NB4 (cell line): ENCODE measurements at regions not wholly inside any gene's neighbourhood (a gene's known extent, or its start where the extent isn't known, plus 50 kb on each side); places are given as distances from the start of the nearest gene placed in this dataset.
"Not testable (repeated sequence)": the region's sequence is repeated elsewhere in the genome, so short reads cannot be mapped to it uniquely, and the experiment has no call there.

Source experiments
- DNase-seq: peaks from one replicate; pipeline ENCODE4 v3.0.0; 2010; ENCODE audit warnings: low read depth
- H3K4me3 ChIP-seq: one replicate; pipeline ENCODE4 v1.5.1; 2011; ENCODE audit warnings: mild to moderate bottlenecking, low read depth, low read length, moderate library complexity
- MYC ChIP-seq: IDR thresholded peaks from 2 replicates; pipeline ENCODE4 v1.6.1; 2011; ENCODE audit warnings: low read depth, low read length
- POLR2A ChIP-seq: IDR thresholded peaks from 2 replicates; pipeline ENCODE4 v1.6.1; 2011; ENCODE audit warnings: mild to moderate bottlenecking; ENCODE audit not compliant: insufficient read length; ENCODE audit errors: extremely low read depth
- TF ChIP-seq, protein P1 (sequence below): IDR thresholded peaks from 2 replicates; pipeline ENCODE4 v1.6.1; 2011; ENCODE audit warnings: low read depth, low read length
- TF ChIP-seq, protein P2 (sequence below): IDR thresholded peaks from one replicate; pipeline ENCODE4 v1.5.1; 2012; ENCODE audit warnings: low read depth, low read length

DNA sequence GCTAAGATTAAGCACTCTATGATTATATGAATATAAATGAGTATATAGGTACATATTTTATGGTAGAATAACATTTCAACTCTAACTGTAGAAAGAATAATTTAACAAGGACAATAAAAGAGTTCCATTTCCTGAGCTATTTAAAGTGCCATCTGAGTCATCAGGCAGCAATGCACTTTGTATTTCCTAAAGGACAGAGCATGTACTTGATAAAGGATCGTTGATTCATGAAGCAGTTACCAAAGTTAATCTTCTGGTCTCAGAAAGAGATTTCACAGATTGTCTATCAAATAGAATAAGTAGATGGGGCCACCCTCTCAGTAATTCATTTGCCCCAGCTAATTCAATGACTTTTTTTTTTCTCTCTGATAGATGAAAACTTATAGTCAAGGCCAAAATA is 747.8 kb downstream of the CDH18 start:
- no peak for DNase-seq
- TF ChIP-seq MYC (no peak), POLR2A (no peak)
- TF ChIP-seq, protein P1, sequence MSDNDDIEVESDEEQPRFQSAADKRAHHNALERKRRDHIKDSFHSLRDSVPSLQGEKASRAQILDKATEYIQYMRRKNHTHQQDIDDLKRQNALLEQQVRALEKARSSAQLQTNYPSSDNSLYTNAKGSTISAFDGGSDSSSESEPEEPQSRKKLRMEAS, result no peak
- TF ChIP-seq, protein P2, sequence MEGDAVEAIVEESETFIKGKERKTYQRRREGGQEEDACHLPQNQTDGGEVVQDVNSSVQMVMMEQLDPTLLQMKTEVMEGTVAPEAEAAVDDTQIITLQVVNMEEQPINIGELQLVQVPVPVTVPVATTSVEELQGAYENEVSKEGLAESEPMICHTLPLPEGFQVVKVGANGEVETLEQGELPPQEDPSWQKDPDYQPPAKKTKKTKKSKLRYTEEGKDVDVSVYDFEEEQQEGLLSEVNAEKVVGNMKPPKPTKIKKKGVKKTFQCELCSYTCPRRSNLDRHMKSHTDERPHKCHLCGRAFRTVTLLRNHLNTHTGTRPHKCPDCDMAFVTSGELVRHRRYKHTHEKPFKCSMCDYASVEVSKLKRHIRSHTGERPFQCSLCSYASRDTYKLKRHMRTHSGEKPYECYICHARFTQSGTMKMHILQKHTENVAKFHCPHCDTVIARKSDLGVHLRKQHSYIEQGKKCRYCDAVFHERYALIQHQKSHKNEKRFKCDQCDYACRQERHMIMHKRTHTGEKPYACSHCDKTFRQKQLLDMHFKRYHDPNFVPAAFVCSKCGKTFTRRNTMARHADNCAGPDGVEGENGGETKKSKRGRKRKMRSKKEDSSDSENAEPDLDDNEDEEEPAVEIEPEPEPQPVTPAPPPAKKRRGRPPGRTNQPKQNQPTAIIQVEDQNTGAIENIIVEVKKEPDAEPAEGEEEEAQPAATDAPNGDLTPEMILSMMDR, result no peak
- no peak overlapping the region for H3K4me3 ChIP-seq

DNA sequence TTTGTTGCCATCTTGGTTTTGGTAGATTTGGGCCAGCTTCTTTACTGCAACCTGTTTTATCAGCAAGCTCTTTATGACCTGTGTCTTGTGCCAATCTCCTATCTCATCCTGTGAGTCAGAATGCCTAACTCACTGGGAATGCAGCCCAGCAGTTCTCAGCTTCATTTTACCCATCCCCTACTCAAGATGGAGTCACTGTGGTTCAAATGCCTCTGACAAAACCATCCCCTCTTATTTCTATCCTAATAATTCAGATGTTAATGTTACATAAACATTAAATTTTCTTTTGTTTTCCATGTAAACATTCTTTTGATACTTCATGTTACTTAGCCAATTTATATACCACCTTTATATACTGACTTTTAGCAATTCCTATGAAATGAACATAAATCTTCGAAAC is 746.3 kb downstream of the CDH18 start:
- no peak for DNase-seq
- TF ChIP-seq, protein P2, result no peak
- TF ChIP-seq POLR2A (no peak), MYC (no peak)
- TF ChIP-seq, protein P1, result no peak
- no peak overlapping the region for H3K4me3 ChIP-seq

DNA sequence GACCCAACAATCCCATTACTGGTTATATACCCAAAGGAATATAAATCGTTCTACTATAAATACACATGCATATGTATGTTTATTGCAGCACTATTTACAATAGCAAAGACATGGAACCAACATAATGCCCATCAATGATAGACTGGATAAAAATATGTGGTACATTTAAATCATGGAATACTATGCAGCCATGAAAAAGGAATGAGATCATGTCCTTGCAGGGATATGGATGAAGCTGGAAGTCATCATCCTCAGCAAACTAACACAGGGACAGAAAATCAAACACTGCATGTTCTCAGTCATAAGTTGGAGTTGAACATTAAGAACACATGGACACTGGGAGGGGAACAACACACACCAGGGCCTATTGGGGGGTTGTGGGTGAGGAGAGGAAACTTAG is 741.8 kb downstream of the CDH18 start:
- not testable (repeated sequence) for DNase-seq, H3K4me3 ChIP-seq

DNA sequence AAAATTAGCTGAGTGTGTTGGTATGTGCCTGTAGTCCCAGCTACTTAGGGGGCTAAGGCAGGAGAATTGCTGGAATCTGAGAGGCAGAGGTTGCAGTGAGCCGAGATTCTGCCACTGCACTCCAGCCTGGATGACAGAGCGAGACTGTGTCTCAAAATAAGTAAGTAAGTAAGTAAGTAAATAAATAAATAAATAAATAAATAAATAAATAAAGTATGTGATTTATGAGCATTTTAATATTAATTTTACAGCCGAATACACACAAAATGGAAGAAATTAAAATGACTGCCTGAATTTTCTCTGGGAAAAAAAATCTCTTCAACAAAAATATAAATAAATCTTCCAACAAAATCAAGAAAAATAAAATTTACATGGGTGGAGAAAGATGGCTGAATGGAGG is 740.7 kb downstream of the CDH18 start:
- no peak overlapping the region for H3K4me3 ChIP-seq
- TF ChIP-seq MYC (no peak), POLR2A (no peak)
- TF ChIP-seq, protein P1, result no peak
- TF ChIP-seq, protein P2, result no peak
- DNase-seq, result no peak

DNA sequence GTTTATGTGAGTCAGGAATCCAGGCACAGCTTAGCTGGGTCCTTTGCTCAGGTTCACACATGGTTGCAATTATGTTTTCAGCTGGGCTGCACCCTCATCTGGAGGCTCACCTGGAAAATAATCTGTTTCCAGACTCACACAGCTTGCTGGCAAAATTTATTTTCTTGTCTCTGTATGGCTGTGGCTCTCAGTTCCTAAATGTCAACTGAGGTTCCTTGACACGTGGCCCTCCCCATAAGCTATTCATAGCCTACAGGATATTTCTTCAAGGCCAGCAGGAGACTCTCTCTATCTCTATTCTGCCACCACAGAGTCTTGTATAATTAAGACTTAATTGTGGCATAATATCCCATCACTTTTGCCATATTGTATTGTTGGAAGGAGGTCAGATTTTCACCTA is 732.0 kb downstream of the CDH18 start:
- no peak for TF ChIP-seq POLR2A
- TF ChIP-seq, protein P1, result no peak
- TF ChIP-seq, protein P2, result no peak
- no peak for TF ChIP-seq MYC
- no peak overlapping the region for H3K4me3 ChIP-seq
- DNase-seq, result no peak

DNA sequence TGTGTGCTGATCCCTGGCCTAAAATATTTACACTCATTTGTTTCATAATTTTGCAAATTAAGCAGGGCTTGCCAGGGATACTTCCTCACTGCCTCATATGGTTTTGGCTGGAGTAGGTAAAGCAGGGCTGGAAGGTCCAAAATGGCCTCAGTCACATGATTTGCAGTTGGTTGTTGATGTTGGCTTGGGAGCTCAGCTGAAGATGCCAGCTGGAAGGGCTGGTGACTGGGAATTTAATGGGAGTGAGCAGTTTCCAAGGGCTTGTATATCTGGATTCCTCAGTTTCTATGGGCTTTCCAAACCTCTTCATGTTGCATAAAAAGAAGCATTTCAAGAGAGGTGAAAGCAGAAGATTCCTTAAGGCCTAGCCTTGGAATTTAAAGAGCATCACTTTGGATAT is 729.3 kb downstream of the CDH18 start:
- TF ChIP-seq, protein P2, result no peak
- TF ChIP-seq, protein P1, result no peak
- TF ChIP-seq MYC, result no peak
- no peak overlapping the region for H3K4me3 ChIP-seq
- DNase-seq, result no peak
